ENCODE measurements at regions not wholly inside any gene's neighbourhood (a gene's known extent, or its start where the extent isn't known, plus 50 kb on each side); places are given as distances from the start of the nearest gene placed in this dataset.

GRCh38 chr13:50359041-50359367, 343.8 kb downstream of the KCNRG start:
- no peak overlapping the region for H2BK120ac ChIP-seq (ENCODE audit: low read depth, low read length, poor library complexity, severe bottlenecking)
- H3K27me3 Mint-ChIP-seq (ENCODE audit: low read depth) = no peaks in the 10 kb centered on the region
- no peak overlapping the region for H2BK5ac ChIP-seq (ENCODE audit: insufficient read length, low read length)
- no peak overlapping the region for H2BK12ac ChIP-seq (ENCODE audit: insufficient read length, low read depth, low read length)
- H4K5ac ChIP-seq (ENCODE audit: insufficient read length, low read depth, low read length) = no peak overlapping the region
- no peaks in the 10 kb centered on the region; the same call in 1 of the 2 replicates for H3K4me1 ChIP-seq (ENCODE audit: insufficient read depth, low read length)
- H3K27ac ChIP-seq (ENCODE audit: insufficient read length, low read depth, low read length) = no peak overlapping the region
- no peak overlapping the region for H3K23ac ChIP-seq (ENCODE audit: insufficient read length, low read depth, low read length)
- H3K23me2 ChIP-seq (ENCODE audit: insufficient read length, low read depth, low read length, poor library complexity, severe bottlenecking) = no peaks in the 10 kb centered on the region
- no peaks in the 10 kb centered on the region for H3K9me3 Mint-ChIP-seq
- H2BK15ac ChIP-seq (ENCODE audit: low read depth, low read length) = no peak overlapping the region
- H3K56ac ChIP-seq (ENCODE audit: insufficient read length, low read depth, low read length) = no peak overlapping the region
- H3K9ac ChIP-seq (ENCODE audit: extremely low read depth, insufficient read length, low read length) = no peak overlapping the region
- no peak overlapping the region for H3K4me3 Mint-ChIP-seq
- no peaks in the 10 kb centered on the region for H3K79me2 ChIP-seq (ENCODE audit: insufficient read depth, low read length)
- no peaks in the 10 kb centered on the region for H3K27me3 ChIP-seq (ENCODE audit: insufficient read depth, low read length)
- no peak overlapping the region for H3K27ac Mint-ChIP-seq
- H3K4me1 Mint-ChIP-seq = peaks cover 8 to 12% of the 10 kb centered on the region in 2 experiments; a peak in 3 of 4 replicates
- H3K9me3 ChIP-seq (ENCODE audit: control insufficient read depth, low read depth, low read length) = no peaks in the 10 kb centered on the region
- no peak overlapping the region for H3K18ac ChIP-seq (ENCODE audit: insufficient read length, low read depth, low read length)
- no peak overlapping the region for H3K4me2 ChIP-seq (ENCODE audit: insufficient read depth, insufficient read length, low read length)
- WGBS (ENCODE audit: extremely low coverage, insufficient read length, low lambda C conversion rate) = no CpG with 5 or more reads among the region's 3 CpGs
- H3K4ac ChIP-seq (ENCODE audit: low read depth, low read length) = no peak overlapping the region
- no peak overlapping the region for H4K91ac ChIP-seq (ENCODE audit: insufficient read length, low read depth, low read length)
- TF ChIP-seq CTCF (conservative IDR thresholded peaks at IDR 0.05) = no peak
- no peak overlapping the region for H2AFZ ChIP-seq (ENCODE audit: low read length)
- no peaks in the 10 kb centered on the region for H4K20me1 ChIP-seq (ENCODE audit: control insufficient read depth, insufficient read depth, insufficient read length)
- no peak overlapping the region for H3K14ac ChIP-seq (ENCODE audit: insufficient read depth, low read length)
- no peak overlapping the region for H3T11ph ChIP-seq (ENCODE audit: low read length)
- H2BK20ac ChIP-seq (ENCODE audit: low read depth, low read length, poor library complexity, severe bottlenecking) = no peak overlapping the region
- H2AK5ac ChIP-seq (ENCODE audit: insufficient read length, low read length) = no peak overlapping the region
- H3K79me1 ChIP-seq (ENCODE audit: insufficient read depth, low read depth, low read length, poor library complexity, severe bottlenecking) = no peaks in the 10 kb centered on the region
- no peak overlapping the region for H4K8ac ChIP-seq (replicated peaks; ENCODE audit: insufficient read length, low read depth, low read length)
- H3K36me3 Mint-ChIP-seq (ENCODE audit: insufficient read depth in 1 of 3, low read depth in 3 of 3) = no peaks in the 10 kb centered on the region
- DNase-seq = no peak

All from H9 (cell line).